ENCODE measurements at regions not wholly inside any gene's neighbourhood (a gene's known extent, or its start where the extent isn't known, plus 50 kb on each side); places are given as distances from the start of the nearest gene placed in this dataset.

DNA sequence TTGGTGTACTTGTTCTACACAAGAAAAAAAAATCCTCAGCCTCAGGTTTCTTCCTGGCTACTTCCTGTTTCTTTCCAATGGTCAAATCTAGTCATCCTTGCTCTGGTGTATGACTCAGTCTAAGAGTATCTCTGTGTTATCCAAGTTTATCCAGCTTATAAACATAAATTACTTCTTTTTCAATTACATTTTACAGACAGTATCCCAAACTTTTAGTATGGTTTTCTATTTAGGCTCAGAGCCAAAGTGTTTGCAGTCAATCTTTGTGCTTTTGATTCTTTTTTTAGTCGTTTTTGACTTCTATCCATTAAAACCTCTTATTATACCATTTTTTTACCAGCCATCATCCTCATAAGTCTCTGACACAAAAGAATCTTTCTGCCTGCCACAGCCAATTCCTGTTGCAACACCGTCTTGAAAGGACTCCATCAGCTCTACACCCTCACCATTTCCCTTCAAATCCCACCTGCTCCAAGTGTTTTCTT lies 294.6 kb downstream of the PTEN start:
- Histone ChIP-seq H3K27me3 (ENCODE audit: control insufficient read depth, insufficient read depth, low read length) (no peaks in the 10 kb centered on the region), H3K36me3 (ENCODE audit: control insufficient read depth, insufficient read depth, low read length) (no peaks in the 10 kb centered on the region), H3K4me3 (ENCODE audit: low read depth, low read length) (no peak overlapping the region), H3K27ac (ENCODE audit: low read depth, low read length) (no peak overlapping the region), H3K4me1 (ENCODE audit: control insufficient read depth, insufficient read depth, low read length) (no peaks in the 10 kb centered on the region), H3K9me3 (ENCODE audit: control insufficient read depth, insufficient read depth, low read length) (no peaks in the 10 kb centered on the region)
- 69% methylated on average over 2 of the region's 2 CpGs for WGBS (ENCODE audit: insufficient coverage)
- no peak for DNase-seq (ENCODE audit: low read depth in 4 of 6, low spot score in 6 of 6)

DNA sequence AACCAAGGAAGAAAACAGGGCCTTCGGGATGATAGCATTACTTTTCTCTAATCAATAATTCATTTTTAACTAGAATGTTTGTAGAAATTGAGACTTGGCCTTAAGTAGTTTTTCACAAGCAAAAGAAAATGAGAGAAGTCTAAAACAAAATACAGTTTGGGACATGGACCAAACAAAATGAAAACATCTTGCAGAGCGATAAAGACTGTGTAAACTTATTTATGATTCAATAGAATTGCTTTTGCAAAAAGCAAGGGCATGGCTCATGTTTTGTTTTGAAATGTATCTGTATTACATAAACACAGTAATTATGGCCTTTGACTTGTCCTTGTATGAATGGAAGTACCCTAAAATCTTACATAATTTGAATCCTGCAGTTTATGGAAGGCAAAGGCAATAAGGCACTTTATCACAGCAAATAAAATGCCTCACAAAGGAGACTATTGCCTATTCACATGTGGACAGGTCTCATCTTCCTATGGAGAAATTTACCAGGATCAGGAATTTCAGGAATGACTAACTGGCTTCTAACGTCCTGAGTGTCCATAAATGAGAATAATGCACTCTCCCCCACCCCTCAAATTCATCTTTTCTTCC lies 295.2 kb downstream of the PTEN start:
- Histone ChIP-seq H3K36me3 (ENCODE audit: control insufficient read depth, insufficient read depth, low read length) (no peaks in the 10 kb centered on the region), H3K27me3 (ENCODE audit: control insufficient read depth, insufficient read depth, low read length) (no peaks in the 10 kb centered on the region), H3K4me3 (ENCODE audit: low read depth, low read length) (no peak overlapping the region), H3K9me3 (ENCODE audit: control insufficient read depth, insufficient read depth, low read length) (no peaks in the 10 kb centered on the region), H3K27ac (ENCODE audit: low read depth, low read length) (no peak overlapping the region), H3K4me1 (ENCODE audit: control insufficient read depth, insufficient read depth, low read length) (no peaks in the 10 kb centered on the region)
- DNase-seq (ENCODE audit: low read depth in 4 of 6, low spot score in 6 of 6): no peak
- WGBS (ENCODE audit: insufficient coverage): 29% methylated on average over 1 of the region's 3 CpGs

DNA sequence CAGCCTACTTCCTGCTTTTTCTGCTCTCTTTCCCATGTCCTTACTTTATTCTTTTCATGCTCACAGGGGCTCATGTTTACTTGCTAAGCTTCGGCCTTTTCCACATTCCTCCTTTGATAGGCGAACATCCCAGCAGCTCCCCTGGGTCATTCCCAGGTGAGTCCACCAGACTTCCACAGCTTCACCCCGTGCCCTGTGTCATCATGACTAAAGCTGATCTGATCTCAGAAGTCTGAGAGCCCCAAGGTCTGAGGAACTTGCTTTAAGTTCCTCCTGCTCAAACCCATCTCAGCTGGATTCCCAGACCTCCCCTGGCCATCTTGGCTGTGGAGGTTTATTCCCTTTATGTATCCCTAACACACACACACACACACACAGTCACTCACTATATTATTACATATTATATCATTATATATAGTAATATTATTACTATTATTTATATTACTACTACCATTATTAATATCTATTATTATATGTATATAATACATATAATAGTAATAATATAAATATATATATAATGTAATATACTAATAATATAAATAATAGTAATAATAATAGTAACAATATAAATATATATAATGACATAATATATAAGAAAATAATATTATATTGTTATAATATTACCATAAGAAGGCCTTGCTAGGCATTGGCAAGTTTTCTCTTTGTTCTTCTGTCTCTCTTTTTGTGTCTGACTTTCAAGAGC lies 295.9 kb downstream of the PTEN start:
- DNase-seq (ENCODE audit: low read depth in 4 of 6, low spot score in 6 of 6): no peak
- Histone ChIP-seq H3K27me3 (ENCODE audit: control insufficient read depth, insufficient read depth, low read length) (no peaks in the 10 kb centered on the region), H3K4me3 (ENCODE audit: low read depth, low read length) (no peak overlapping the region), H3K36me3 (ENCODE audit: control insufficient read depth, insufficient read depth, low read length) (no peaks in the 10 kb centered on the region), H3K4me1 (ENCODE audit: control insufficient read depth, insufficient read depth, low read length) (no peaks in the 10 kb centered on the region), H3K9me3 (ENCODE audit: control insufficient read depth, insufficient read depth, low read length) (no peaks in the 10 kb centered on the region), H3K27ac (ENCODE audit: low read depth, low read length) (no peak overlapping the region)
- WGBS (ENCODE audit: insufficient coverage): 58% methylated on average over 3 of the region's 3 CpGs

DNA sequence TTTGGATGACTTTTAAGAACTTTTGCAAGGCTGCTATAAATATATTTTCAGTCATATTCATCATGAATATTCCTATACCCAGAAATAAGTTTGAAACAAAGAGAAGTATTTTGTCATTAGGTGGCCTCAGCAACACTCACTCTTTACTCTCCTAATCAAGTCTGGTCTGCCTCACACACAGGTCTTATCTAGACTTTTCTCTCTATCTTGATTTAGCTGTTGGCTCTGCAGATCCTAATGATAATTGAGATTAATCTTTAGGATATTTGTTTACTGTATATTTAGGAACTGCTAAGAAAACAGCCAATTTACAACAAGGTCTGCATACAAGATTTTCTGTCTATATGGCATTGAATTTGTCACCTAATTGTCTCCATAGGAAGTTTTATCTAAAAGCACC lies 297.6 kb downstream of the PTEN start:
- Histone ChIP-seq H3K27ac (ENCODE audit: low read depth, low read length) (no peak overlapping the region), H3K9me3 (ENCODE audit: control insufficient read depth, insufficient read depth, low read length) (no peaks in the 10 kb centered on the region), H3K27me3 (ENCODE audit: control insufficient read depth, insufficient read depth, low read length) (no peaks in the 10 kb centered on the region), H3K36me3 (ENCODE audit: control insufficient read depth, insufficient read depth, low read length) (no peaks in the 10 kb centered on the region), H3K4me1 (ENCODE audit: control insufficient read depth, insufficient read depth, low read length) (no peaks in the 10 kb centered on the region), H3K4me3 (ENCODE audit: low read depth, low read length) (no peak overlapping the region)
- DNase-seq (ENCODE audit: low read depth in 4 of 6, low spot score in 6 of 6): no peak

DNA sequence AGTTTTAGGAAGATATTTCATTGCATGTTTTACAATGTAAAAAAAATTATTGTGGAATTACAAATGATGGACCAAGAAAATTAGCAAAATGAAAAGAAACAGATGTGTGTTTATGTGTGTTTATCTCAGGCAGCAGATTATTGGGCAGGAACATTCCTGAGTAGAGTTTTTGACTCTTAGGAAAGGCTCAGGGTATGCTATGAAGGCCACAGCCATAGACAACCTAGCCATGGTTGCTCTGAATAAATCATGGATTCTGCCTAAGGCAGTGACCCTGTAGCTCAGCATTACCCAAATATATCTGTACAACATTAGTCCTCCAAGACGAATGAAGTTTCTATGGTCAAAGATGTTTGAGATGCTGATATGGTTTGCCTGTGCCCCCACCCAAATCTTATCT lies 298.3 kb downstream of the PTEN start:
- H3K9me3 ChIP-seq (ENCODE audit: control insufficient read depth, insufficient read depth, low read length): no peaks in the 10 kb centered on the region
- no peaks in the 10 kb centered on the region for H3K36me3 ChIP-seq (ENCODE audit: control insufficient read depth, insufficient read depth, low read length)
- no peaks in the 10 kb centered on the region for H3K27me3 ChIP-seq (ENCODE audit: control insufficient read depth, insufficient read depth, low read length)
- no peaks in the 10 kb centered on the region for H3K4me1 ChIP-seq (ENCODE audit: control insufficient read depth, insufficient read depth, low read length)
- no peak overlapping the region for H3K27ac ChIP-seq (ENCODE audit: low read depth, low read length)
- no CpG with 5 or more reads among the region's 1 CpG for WGBS (ENCODE audit: insufficient coverage)
- H3K4me3 ChIP-seq (ENCODE audit: low read depth, low read length): no peak overlapping the region
- no peak for DNase-seq (ENCODE audit: low read depth in 4 of 6, low spot score in 6 of 6)

DNA sequence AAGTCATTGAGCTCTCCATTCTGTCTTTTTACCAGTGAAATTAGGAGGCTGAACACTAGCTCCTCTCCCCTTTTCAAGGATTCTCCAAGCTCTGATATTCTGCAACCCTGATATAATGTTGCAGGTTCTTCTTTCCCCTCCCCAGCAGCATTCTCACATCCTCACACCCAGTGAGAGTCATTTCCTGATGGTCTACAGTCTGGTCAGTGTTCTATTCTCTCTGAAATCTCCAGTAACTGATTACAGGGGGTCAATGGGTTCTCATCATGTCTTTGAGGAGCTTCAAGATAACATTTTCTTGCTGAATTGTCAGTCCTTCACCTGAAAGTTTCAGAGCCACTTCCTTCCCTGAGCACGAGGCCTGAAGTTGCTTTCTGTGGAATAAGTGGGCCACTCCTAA lies 299.4 kb downstream of the PTEN start:
- no peaks in the 10 kb centered on the region for H3K4me1 ChIP-seq (ENCODE audit: control insufficient read depth, insufficient read depth, low read length)
- H3K36me3 ChIP-seq (ENCODE audit: control insufficient read depth, insufficient read depth, low read length): no peaks in the 10 kb centered on the region
- 100% methylated on average over 1 of the region's 1 CpG for WGBS (ENCODE audit: insufficient coverage)
- no peak for DNase-seq (ENCODE audit: low read depth in 4 of 6, low spot score in 6 of 6)
- H3K9me3 ChIP-seq (ENCODE audit: control insufficient read depth, insufficient read depth, low read length): no peaks in the 10 kb centered on the region
- H3K27me3 ChIP-seq (ENCODE audit: control insufficient read depth, insufficient read depth, low read length): no peaks in the 10 kb centered on the region
- no peak overlapping the region for H3K27ac ChIP-seq (ENCODE audit: low read depth, low read length)
- H3K4me3 ChIP-seq (ENCODE audit: low read depth, low read length): no peak overlapping the region

DNA sequence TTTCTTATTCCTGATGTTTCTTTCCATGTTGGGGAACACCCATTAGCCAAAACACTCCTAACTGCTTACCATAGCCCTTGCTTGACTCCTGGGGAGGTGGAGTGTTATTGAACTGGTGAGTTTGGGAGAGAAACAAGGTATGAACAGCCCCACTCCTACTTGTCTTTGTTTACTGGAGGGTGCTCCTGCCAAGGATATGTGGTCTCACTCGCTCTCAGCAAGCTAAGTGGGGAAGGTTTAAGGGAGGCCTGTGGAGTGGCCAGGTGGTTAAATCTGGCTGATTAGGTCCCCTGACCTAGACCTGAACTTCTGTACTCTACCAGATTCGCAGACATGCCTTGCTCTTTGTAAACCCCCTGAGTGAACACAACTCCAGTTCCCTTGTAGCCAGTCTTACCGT lies 300.1 kb downstream of the PTEN start:
- Histone ChIP-seq H3K4me1 (ENCODE audit: control insufficient read depth, insufficient read depth, low read length) (no peaks in the 10 kb centered on the region), H3K9me3 (ENCODE audit: control insufficient read depth, insufficient read depth, low read length) (no peaks in the 10 kb centered on the region), H3K36me3 (ENCODE audit: control insufficient read depth, insufficient read depth, low read length) (no peaks in the 10 kb centered on the region), H3K27me3 (ENCODE audit: control insufficient read depth, insufficient read depth, low read length) (no peaks in the 10 kb centered on the region), H3K27ac (ENCODE audit: low read depth, low read length) (no peak overlapping the region), H3K4me3 (ENCODE audit: low read depth, low read length) (no peak overlapping the region)
- no peak for DNase-seq (ENCODE audit: low read depth in 4 of 6, low spot score in 6 of 6)
- no CpG with 5 or more reads among the region's 3 CpGs for WGBS (ENCODE audit: insufficient coverage)

DNA sequence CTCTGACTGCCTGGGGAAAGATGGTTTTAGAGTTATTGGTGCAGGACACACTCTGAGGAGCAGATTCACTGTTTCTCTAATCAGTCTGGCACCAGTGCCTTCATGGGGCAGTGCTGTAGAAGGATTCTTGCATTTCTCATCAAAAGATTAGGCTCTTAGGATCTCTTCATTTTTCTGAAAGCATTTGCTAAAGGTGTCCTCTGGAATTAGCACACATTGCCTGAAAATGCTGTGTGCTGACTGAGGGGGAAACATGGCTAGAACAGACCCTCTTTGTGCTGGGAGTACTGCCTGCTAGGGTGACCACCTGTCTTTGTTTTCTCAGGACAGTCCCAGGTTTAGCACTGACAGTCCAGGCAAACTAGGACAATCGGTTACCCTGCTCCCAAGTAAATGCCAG lies 301.0 kb downstream of the PTEN start:
- WGBS (ENCODE audit: insufficient coverage): no CpG with 5 or more reads among the region's 1 CpG
- no peaks in the 10 kb centered on the region for H3K4me1 ChIP-seq (ENCODE audit: control insufficient read depth, insufficient read depth, low read length)
- H3K4me3 ChIP-seq (ENCODE audit: low read depth, low read length): no peak overlapping the region
- H3K27me3 ChIP-seq (ENCODE audit: control insufficient read depth, insufficient read depth, low read length): no peaks in the 10 kb centered on the region
- no peak for DNase-seq (ENCODE audit: low read depth in 4 of 6, low spot score in 6 of 6)
- H3K27ac ChIP-seq (ENCODE audit: low read depth, low read length): peak overlapping the region; percentile 34
- no peaks in the 10 kb centered on the region for H3K36me3 ChIP-seq (ENCODE audit: control insufficient read depth, insufficient read depth, low read length)
- H3K9me3 ChIP-seq (ENCODE audit: control insufficient read depth, insufficient read depth, low read length): no peaks in the 10 kb centered on the region

DNA sequence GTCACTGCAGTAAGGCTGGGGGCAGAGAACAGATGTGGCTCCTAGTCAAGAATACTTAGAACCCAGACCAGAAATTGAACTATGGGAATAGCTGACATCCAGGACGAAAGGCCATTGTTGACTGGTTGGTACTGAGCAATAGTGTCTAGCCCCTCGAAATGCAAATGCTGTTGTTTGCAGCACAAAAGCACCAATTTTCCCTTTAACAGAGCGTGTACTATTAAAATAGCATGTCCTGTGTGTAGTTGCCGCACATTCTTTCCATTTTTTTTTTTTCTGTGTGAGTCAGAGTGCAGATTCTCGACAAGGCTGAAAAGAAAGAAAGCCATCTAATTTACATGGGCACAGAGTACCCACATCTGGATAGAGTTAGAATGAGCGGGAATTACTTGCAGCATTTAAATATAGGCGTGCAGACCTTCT lies 302.4 kb downstream of the PTEN start:
- peak overlapping the region; percentile 34 for H3K27ac ChIP-seq (ENCODE audit: low read depth, low read length)
- no peak overlapping the region for H3K4me3 ChIP-seq (ENCODE audit: low read depth, low read length)
- H3K4me1 ChIP-seq (ENCODE audit: control insufficient read depth, insufficient read depth, low read length): no peaks in the 10 kb centered on the region
- no peaks in the 10 kb centered on the region for H3K9me3 ChIP-seq (ENCODE audit: control insufficient read depth, insufficient read depth, low read length)
- DNase-seq (ENCODE audit: low read depth in 4 of 6, low spot score in 6 of 6): peak in 2 of 6 donors; percentile 12 to 32
- no peaks in the 10 kb centered on the region for H3K27me3 ChIP-seq (ENCODE audit: control insufficient read depth, insufficient read depth, low read length)
- WGBS (ENCODE audit: insufficient coverage): 30% methylated on average over 2 of the region's 7 CpGs
- H3K36me3 ChIP-seq (ENCODE audit: control insufficient read depth, insufficient read depth, low read length): no peaks in the 10 kb centered on the region
